A549 (cell line): ENCODE measurements at regions not wholly inside any gene's neighbourhood (a gene's known extent, or its start where the extent isn't known, plus 50 kb on each side); places are given as distances from the start of the nearest gene placed in this dataset.

Experiments used
- ATAC-seq, 2 experiments: fragments of 200-7000 bp in 1 of 2; fragments of >200 bp in 1 of 2; cut with Nextera tagmentation in 1 of 2; cut with Tn5 transposase in 1 of 2; 3 replicates each; pipeline versions ENCODE4 v1.8.0 to v1.9.1; 2018 to 2020; ENCODE audit warnings: mild to moderate bottlenecking in 1 of 2, moderate library complexity in 1 of 2
- CTCF ChIA-PET: fragments of 300-600 bp; sonication (Branson Sonifier 250); formaldehyde crosslinking; extraction: SDS; loops from one replicate; lab custom pipeline; 2021; ENCODE audit warnings: antibody characterized with exemption, inconsistent platforms; lab: Yijun Ruan, JAX
- POLR2A ChIA-PET: fragments of 350-600 bp; formaldehyde crosslinking; extraction: SDS; loops from one replicate; lab custom pipeline; 2021; ENCODE audit warnings: antibody characterized with exemption, inconsistent platforms; lab: Yijun Ruan, JAX
- DNase-seq, 2 experiments: peaks; one replicate each; pipeline versions ENCODE4 v3.0.0 to v3.0.0-alpha.2; 2011 to 2016; ENCODE audit warnings: low read depth in 1 of 2, low spot score in 1 of 2
- FAIRE-seq: peaks from 2 replicates; lab custom pipeline; 2011; peaks lifted over from hg19 to GRCh38; lab: Jason Lieb, UNC
- H3K27ac ChIP-seq, 2 experiments: fragments of >200 bp; sonication (Bioruptor Twin); formaldehyde crosslinking; 3 replicates each; pipeline ENCODE4 v1.5.1; 2016 to 2017
- H3K4me1 ChIP-seq: fragments of >200 bp; sonication (Bioruptor Twin); formaldehyde crosslinking; 3 replicates; pipeline ENCODE4 v1.6.1; 2016
- H3K4me2 ChIP-seq: fragments of >200 bp; sonication (Bioruptor Twin); formaldehyde crosslinking; 3 replicates; pipeline ENCODE4 v1.6.1; 2016
- H3K4me3 ChIP-seq: fragments of >200 bp; sonication (Bioruptor Twin); formaldehyde crosslinking; 3 replicates; pipeline ENCODE4 v1.5.1; 2016
- H3K9me3 ChIP-seq: fragments of >200 bp; sonication (Bioruptor Twin); formaldehyde crosslinking; 3 replicates; pipeline ENCODE4 v1.6.1; 2016
- BHLHE40 ChIP-seq: IDR thresholded peaks from 2 replicates; pipeline ENCODE4 v1.6.1; 2012; ENCODE audit warnings: low read depth, low read length, inconsistent platforms
- EP300 ChIP-seq, 2 experiments: fragments of >200 bp; sonication (Bioruptor Twin); formaldehyde crosslinking; IDR thresholded peaks; 2 replicates in 1 of 2; 3 replicates in 1 of 2; pipeline ENCODE4 v1.6.1; 2016 to 2017
- FOXS1 ChIP-seq: fragments of 250-450 bp; sonication (Bioruptor Pico); IDR thresholded peaks from 2 replicates; pipeline ENCODE4 v1.5.0; 2020; ENCODE audit warnings: mild to moderate bottlenecking, moderate library complexity
- HDAC2 ChIP-seq: fragments of 200-600 bp; sonication (generic); IDR thresholded peaks from 2 replicates; pipeline ENCODE4 v1.6.1; 2016
- HMGXB4 ChIP-seq: fragments of 250-450 bp; sonication (Bioruptor Pico); IDR thresholded peaks from 2 replicates; pipeline ENCODE4 v1.5.0; 2021; ENCODE audit warnings: mild to moderate bottlenecking, moderate library complexity, borderline replicate concordance
- HOXA7 ChIP-seq: fragments of 250-450 bp; sonication (Bioruptor Pico); IDR thresholded peaks from 2 replicates; pipeline ENCODE4 v1.5.0; 2020; ENCODE audit warnings: mild to moderate bottlenecking, moderate library complexity
- HOXB13 ChIP-seq: fragments of 250-450 bp; sonication (Bioruptor Pico); IDR thresholded peaks from 2 replicates; pipeline ENCODE4 v1.5.0; 2020; ENCODE audit warnings: low read depth, mild to moderate bottlenecking, moderate library complexity
- JUNB ChIP-seq: fragments of >200 bp; sonication (Bioruptor Twin); formaldehyde crosslinking; IDR thresholded peaks from 2 replicates; pipeline ENCODE4 v1.6.1; 2016
- KDM5A ChIP-seq: fragments of 200-600 bp; sonication (generic); IDR thresholded peaks from 2 replicates; pipeline ENCODE4 v1.6.1; 2016; ENCODE audit warnings: antibody characterized with exemption, mild to moderate bottlenecking
- MAZ ChIP-seq: fragments of 150-350 bp; IDR thresholded peaks from 2 replicates; pipeline ENCODE4 v1.6.1; 2014; ENCODE audit warnings: antibody characterized with exemption, low read depth, low read length, borderline replicate concordance
- MYC ChIP-seq: IDR thresholded peaks from 2 replicates; pipeline ENCODE4 v1.6.1; 2012; ENCODE audit warnings: mild to moderate bottlenecking, inconsistent platforms, low read length, improper control_type of control experiment, borderline replicate concordance
- NPAS2 ChIP-seq: fragments of 250-450 bp; sonication (Bioruptor Pico); IDR thresholded peaks from 2 replicates; pipeline ENCODE4 v1.8.0; 2022; ENCODE audit warnings: mild to moderate bottlenecking, moderate library complexity, borderline replicate concordance
- NR3C1 ChIP-seq: fragments of >200 bp; sonication (Bioruptor Twin); formaldehyde crosslinking; IDR thresholded peaks from 3 replicates; pipeline ENCODE4 v1.6.1; 2017
- PBX3 ChIP-seq: IDR thresholded peaks from 2 replicates; pipeline ENCODE4 v1.6.1; 2012
- RAD21 ChIP-seq, 2 experiments: fragments of >200 bp in 1 of 2; sonication (Bioruptor Twin) in 1 of 2; formaldehyde crosslinking in 1 of 2; IDR thresholded peaks in 1 of 2; conservative IDR thresholded peaks in 1 of 2; 2 replicates in 1 of 2; 3 replicates in 1 of 2; pipeline ENCODE4 v1.6.1; 2012 to 2018; ENCODE audit warnings: inconsistent platforms in 1 of 2
- RARB ChIP-seq: fragments of 250-450 bp; sonication (Bioruptor Pico); IDR thresholded peaks from 2 replicates; pipeline ENCODE4 v1.8.0; 2021; ENCODE audit warnings: mild to moderate bottlenecking, moderate library complexity
- RNF2 ChIP-seq: fragments of 200-600 bp; sonication (generic); IDR thresholded peaks from 2 replicates; pipeline ENCODE4 v1.6.1; 2016; ENCODE audit warnings: low read depth, mild to moderate bottlenecking, antibody characterized with exemption, moderate library complexity, borderline replicate concordance
- SMC3 ChIP-seq: fragments of >200 bp; sonication (Bioruptor Twin); formaldehyde crosslinking; IDR thresholded peaks from 3 replicates; pipeline ENCODE4 v1.6.1; 2018; ENCODE audit warnings: inconsistent platforms
- SREBF2 ChIP-seq: fragments of 450-650 bp; IDR thresholded peaks from 2 replicates; pipeline ENCODE4 v1.6.1; 2014; ENCODE audit warnings: mild to moderate bottlenecking, moderate library complexity
- TFCP2L1 ChIP-seq: fragments of 250-450 bp; sonication (Bioruptor Pico); IDR thresholded peaks from 2 replicates; pipeline ENCODE4 v1.5.0; 2021; ENCODE audit warnings: mild to moderate bottlenecking
- TP53 ChIP-seq: fragments of 250-450 bp; sonication (Bioruptor Pico); IDR thresholded peaks from 2 replicates; pipeline ENCODE4 v1.5.0; 2021; ENCODE audit warnings: mild to moderate bottlenecking, moderate library complexity
- WGBS: methylation state at CpG from one replicate; pipeline ENCODE4 v1.1.6; 2017; ENCODE audit errors: missing lambda C conversion rate; 5-methylcytosine and 5-hydroxymethylcytosine counted together
- TF ChIP-seq, protein P1 (sequence below): fragments of >200 bp; sonication (Bioruptor Twin); formaldehyde crosslinking; IDR thresholded peaks from 2 replicates; pipeline ENCODE4 v1.6.1; 2016
- TF ChIP-seq, protein P2 (sequence below): fragments of 450-650 bp; IDR thresholded peaks from 2 replicates; pipeline ENCODE4 v1.6.1; 2014; ENCODE audit warnings: antibody characterized with exemption
- TF ChIP-seq, protein P3 (sequence below): fragments of >200 bp; sonication (Bioruptor Twin); formaldehyde crosslinking; IDR thresholded peaks from 3 replicates; pipeline ENCODE4 v1.5.1; 2016

DNA sequence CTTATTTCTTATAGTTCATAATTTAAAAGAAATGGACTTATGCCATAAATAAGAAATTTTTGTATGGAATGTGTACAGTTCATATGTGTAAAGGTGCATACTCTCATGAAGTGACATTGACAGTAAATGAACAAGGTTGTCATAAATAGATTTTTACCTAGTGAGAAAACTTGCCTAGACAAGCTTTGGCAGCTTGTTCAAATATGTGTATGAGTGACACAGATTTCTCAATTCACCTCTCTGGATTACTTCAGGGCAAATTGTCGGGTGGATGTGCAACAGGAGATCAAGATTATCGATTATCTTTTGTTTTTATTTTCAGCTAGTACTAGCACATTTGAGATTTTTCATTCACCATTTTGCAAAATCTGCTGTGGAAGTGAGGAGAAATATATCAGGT is 758.1 kb upstream of the ACVR2A start:
- 5% methylated on average over 2 of the region's 2 CpGs for WGBS
- POLR2A ChIA-PET, result no interaction called here
- Histone ChIP-seq H3K9me3 (no peaks in the 10 kb centered on the region), H3K27ac (no peak overlapping the region), H3K4me1 (no peaks in the 10 kb centered on the region), H3K4me2 (no peak overlapping the region), H3K4me3 (no peak overlapping the region)
- DNase-seq (no peak), FAIRE-seq (no peak), ATAC-seq (no peak)
- TF ChIP-seq NR3C1 (no peak), PBX3 (no peak), RARB (no peak), HOXA7 (CRISPR knock-in tag) (no peak), SMC3 (no peak), NPAS2 (no peak), FOXS1 (no peak), HMGXB4 (CRISPR knock-in tag) (no peak), BHLHE40 (no peak), TP53 (CRISPR knock-in tag) (no peak), HDAC2 (no peak), EP300 (IDR thresholded peaks at IDR 0.05) (no peak), KDM5A (no peak), RNF2 (no peak), TFCP2L1 (CRISPR knock-in tag) (no peak), SREBF2 (no peak), MYC (no peak), MAZ (no peak)
- CTCF ChIA-PET, result no interaction called here

- Histone ChIP-seq H3K4me2 (no peak overlapping the region), H3K4me3 (no peak overlapping the region), H3K27ac (no peak overlapping the region), H3K4me1 (no peaks in the 10 kb centered on the region), H3K9me3 (no peaks in the 10 kb centered on the region)
- CTCF ChIA-PET, result interaction anchor here (1.3 to 1.4 kb wide), 3 partner anchors 92 to 829 kb away, joined by 3 to 5 read pairs (median 3); no protein-coding TSS in a partner anchor
- no peak for FAIRE-seq
- no peak for DNase-seq
- WGBS, result 26% methylated on average over 4 of the region's 4 CpGs
- POLR2A ChIA-PET, result no interaction called here
- no peak for ATAC-seq
- TF ChIP-seq, protein P1, sequence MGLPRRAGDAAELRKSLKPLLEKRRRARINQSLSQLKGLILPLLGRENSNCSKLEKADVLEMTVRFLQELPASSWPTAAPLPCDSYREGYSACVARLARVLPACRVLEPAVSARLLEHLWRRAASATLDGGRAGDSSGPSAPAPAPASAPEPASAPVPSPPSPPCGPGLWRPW, result no peak
- TF ChIP-seq HDAC2 (no peak), NPAS2 (no peak), HOXB13 (CRISPR knock-in tag) (no peak), NR3C1 (no peak)
These were observed 761.2 kb upstream of the ACVR2A start for GRCh38 chr2:147083664-147084063.

DNA sequence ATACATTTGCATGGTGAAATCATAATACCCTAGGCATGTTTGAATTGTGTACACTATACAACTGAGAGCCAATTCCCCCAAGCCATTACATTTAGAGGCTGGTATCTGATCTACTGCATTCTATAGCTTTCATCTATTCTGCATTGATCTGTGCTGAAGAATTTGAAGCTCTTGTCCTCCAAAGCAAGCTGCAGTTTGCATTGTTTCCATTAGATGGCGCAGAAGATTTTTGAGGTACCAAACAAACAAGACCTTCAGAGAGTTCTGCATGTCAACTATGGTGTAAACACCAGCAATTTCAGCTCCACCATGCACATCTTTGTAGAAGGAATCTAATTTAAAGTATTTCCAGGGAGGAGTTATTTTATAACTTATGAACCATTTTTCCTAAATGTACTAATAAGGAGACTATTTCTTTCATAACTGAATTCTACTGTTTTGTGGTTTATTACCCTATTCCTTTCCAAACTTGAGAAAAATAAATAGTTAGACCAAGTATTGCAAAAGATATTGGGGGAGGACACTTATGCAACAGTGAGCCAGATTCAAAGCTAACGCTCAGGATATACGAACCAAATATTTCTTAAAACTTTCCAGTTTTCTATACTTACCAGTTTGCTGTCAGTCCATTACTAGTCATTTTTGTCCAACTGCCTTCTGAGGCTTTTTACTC is 761.8 kb upstream of the ACVR2A start:
- no peak for TF ChIP-seq JUNB
- TF ChIP-seq, protein P2, sequence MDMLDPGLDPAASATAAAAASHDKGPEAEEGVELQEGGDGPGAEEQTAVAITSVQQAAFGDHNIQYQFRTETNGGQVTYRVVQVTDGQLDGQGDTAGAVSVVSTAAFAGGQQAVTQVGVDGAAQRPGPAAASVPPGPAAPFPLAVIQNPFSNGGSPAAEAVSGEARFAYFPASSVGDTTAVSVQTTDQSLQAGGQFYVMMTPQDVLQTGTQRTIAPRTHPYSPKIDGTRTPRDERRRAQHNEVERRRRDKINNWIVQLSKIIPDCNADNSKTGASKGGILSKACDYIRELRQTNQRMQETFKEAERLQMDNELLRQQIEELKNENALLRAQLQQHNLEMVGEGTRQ, result no peak
- TF ChIP-seq, protein P3, sequence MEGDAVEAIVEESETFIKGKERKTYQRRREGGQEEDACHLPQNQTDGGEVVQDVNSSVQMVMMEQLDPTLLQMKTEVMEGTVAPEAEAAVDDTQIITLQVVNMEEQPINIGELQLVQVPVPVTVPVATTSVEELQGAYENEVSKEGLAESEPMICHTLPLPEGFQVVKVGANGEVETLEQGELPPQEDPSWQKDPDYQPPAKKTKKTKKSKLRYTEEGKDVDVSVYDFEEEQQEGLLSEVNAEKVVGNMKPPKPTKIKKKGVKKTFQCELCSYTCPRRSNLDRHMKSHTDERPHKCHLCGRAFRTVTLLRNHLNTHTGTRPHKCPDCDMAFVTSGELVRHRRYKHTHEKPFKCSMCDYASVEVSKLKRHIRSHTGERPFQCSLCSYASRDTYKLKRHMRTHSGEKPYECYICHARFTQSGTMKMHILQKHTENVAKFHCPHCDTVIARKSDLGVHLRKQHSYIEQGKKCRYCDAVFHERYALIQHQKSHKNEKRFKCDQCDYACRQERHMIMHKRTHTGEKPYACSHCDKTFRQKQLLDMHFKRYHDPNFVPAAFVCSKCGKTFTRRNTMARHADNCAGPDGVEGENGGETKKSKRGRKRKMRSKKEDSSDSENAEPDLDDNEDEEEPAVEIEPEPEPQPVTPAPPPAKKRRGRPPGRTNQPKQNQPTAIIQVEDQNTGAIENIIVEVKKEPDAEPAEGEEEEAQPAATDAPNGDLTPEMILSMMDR, result peak; percentile 50
- peak; percentile 38 to 58; a peak in 4 of 5 replicates for TF ChIP-seq RAD21 (conservative IDR thresholded peaks at IDR 0.05 in 1 of 2, IDR thresholded peaks at IDR 0.05 in 1 of 2)
- peak; percentile 27; the same call in 2 of the 3 replicates for TF ChIP-seq SMC3
- ChIA-PET CTCF (interaction anchor here (0.6 to 1.4 kb wide), 8 partner anchors 14 to 830 kb away, joined by 3 to 5 read pairs (median 3); no protein-coding TSS in a partner anchor), POLR2A (no interaction called here)
- peak; percentile 56 to 79; a peak in 4 of 6 replicates for ATAC-seq
- Histone ChIP-seq H3K4me3 (no peak overlapping the region), H3K4me1 (no peaks in the 10 kb centered on the region), H3K9me3 (no peaks in the 10 kb centered on the region), H3K27ac (no peak overlapping the region), H3K4me2 (no peak overlapping the region)
- WGBS, result 55% methylated on average over 3 of the region's 3 CpGs
- FAIRE-seq, result no peak
- peak; percentile 5 to 65 for DNase-seq
